OCI-M2 (cell line): ENCODE measurements at regions not wholly inside any gene's neighbourhood (a gene's known extent, or its start where the extent isn't known, plus 50 kb on each side); places are given as distances from the start of the nearest gene placed in this dataset.

Experiments
- DNase-seq: peaks from one replicate; lab custom pipeline; 2025; ENCODE audit not compliant: unreplicated experiment; lab: John Stamatoyannopoulos, UW

GRCh38 chr14:53478174-53478573 lies 325.1 kb upstream of the DDHD1 start:
- no peak for DNase-seq

- no peak for DNase-seq
Observed at GRCh38 chr14:53473480-53473879, 320.4 kb upstream of the DDHD1 start.

DNA sequence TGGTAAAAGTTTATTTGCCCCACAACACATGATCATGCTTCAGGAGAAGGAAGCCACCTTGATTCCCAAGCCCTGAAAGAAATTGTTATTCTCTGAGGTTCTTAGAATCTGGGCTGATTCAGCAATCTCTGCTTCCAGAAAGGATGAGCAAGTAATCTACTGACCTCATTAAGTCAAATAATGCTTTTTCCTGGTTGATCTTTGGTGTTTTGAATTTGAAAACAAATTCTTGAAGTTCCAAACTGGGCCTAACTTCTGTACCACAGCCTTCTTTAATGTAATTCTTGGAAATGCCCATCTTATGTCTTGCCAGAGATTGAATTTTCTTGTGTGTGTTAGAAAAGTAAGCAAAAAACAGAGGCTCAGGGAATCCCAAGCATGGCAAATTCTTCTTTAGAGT lies 319.2 kb upstream of the DDHD1 start:
- DNase-seq: no peak

- no peak for DNase-seq
Observed at GRCh38 chr14:53470351-53471043, 317.4 kb upstream of the DDHD1 start.

GRCh38 chr14:53468876-53469275 lies 315.8 kb upstream of the DDHD1 start:
- no peak for DNase-seq

- DNase-seq: no peak
Observed at GRCh38 chr14:53464376-53464775, 311.3 kb upstream of the DDHD1 start.

DNA sequence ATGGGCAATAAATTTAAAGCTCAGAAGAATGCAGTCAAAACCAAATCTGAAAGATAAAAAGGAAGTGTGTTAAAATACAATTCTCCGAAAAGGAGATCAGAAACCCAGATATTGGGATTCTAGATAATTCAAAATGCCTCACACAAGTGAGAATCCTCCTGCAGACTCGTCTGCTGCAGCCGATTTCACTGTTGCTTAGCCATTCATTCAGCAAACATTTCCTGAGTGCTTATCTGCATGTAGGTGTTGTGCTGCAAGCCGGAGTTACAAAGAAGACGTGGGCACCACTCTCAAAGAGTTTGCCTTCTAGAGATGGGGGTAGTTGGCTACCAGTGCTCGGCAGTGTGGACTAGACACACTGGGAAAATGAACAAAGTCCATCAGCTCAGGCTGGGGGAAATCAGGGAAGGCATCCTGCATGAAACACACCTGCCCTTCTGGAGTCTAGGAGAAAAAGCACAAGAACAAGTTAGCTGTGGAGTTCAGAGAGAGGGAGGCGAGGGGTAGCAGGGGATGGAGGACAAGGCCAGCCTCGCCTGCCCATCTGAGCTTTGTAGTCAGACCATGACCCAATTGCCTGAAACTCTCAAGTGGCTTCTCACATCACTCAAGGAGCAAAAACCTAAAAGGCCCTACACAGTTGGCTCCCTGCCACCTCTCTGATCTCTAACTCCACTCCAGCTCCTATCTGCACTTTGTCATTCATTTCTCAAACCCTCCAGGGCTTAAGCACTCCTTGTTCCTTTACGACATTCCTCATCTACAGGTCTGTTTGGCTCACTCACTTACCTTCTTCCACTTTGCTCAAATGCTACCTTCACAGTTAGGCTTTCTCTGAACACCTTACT lies 310.0 kb upstream of the DDHD1 start:
- no peak for DNase-seq

DNA sequence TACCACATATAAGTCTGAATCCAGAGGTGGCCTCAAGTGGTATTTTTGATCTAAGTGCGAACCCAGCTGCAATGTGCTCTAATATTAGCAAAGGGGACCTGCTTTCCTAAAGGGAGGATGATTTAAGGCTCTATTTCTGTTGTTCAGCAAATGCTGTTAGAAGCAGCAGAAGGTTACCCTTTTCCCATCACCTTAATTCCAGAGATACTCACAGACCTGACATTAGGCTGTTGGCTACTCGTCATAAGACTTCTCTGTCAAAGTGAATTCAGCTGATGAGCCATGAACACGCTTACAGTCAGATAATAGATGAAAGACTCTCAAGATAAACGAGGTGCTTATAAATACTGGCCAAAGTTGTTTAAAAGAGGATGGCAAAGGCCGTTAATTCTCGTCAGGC lies 308.7 kb upstream of the DDHD1 start:
- no peak for DNase-seq

GRCh38 chr14:53460544-53460943 lies 307.4 kb upstream of the DDHD1 start:
- DNase-seq: no peak

GRCh38 chr14:53458368-53458814 lies 305.3 kb upstream of the DDHD1 start:
- DNase-seq: no peak

GRCh38 chr14:53456931-53457330 lies 303.8 kb upstream of the DDHD1 start:
- no peak for DNase-seq

DNA sequence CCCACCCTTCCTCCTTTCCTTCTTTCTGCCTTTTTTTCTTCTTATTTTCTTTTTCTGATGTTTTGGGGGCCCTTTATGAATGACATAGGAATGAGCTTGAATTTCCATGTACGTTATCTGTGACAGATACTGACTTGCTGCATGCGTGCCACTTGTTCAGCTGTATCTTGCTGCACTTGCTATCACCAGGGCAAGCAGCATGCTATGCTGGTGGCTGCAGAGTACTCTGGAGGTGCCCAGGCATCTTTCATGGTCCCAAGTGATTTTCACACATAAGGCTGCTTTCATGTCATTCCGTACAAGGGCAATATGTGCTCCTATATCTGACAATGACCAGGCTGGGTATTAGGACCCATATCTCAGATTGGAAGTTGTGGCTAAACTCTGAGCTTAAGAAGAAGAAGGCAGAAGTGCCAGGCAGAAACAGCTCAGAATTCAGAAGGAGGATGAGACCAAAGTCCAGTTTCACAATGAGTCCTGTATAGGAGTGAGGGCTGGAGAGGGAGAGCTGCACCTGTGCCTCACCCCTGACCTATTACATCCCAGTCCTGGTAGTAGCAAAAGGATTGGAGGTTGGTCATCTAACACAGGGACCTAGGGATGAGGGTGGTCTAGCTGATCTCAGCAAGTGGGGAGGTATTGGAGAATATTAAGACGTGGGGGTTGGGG lies 299.0 kb upstream of the DDHD1 start:
- DNase-seq: no peak

DNA sequence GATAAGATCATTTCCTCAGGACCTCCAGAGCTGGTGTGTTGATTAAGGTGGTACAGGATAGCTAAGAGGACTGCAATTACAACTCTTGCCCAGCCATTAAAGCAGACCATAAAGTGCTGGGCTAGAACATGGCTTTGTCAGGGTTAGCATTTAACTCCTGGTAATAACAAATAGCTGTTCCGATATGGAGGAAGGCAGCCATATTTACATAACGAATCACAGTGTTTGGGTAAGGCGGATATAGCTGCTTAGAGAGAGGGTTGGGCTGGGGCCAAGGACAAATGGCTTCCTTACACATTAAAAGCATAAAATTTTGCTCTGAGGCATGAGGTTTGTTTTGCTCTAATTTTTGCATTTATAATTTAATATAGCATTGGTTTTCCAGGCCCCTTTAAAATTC lies 297.7 kb upstream of the DDHD1 start:
- DNase-seq: no peak

- DNase-seq: no peak
Observed at GRCh38 chr14:53448682-53449081, 295.6 kb upstream of the DDHD1 start.

DNA sequence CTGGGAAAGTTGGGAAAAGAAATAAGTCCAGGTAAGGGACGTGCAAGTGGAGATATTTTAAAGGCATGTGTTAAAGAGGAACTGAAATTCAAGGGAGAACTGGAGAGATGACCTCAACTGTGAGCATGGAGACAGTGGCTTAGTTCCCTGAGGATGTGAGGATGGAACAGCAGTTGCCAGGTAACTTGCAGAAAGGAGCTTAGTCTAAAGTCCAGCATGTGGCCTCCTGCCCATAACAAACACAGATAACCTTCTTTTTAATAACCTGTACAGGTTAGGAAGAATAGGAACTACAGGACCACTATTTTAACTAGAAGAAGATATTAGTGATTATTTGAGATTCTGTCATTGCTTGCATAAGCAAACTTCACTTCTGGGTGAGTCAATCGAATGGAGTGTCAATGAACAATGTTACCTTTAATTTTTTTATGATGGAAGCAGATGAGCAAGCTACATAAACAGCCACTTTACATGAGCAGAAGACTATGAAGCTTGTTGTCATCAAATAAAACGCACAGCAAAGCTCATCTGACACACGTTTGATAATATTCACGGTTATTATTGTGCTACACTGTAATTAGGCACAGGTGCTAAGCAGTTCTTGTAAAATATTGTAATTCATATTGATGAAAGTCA lies 291.7 kb upstream of the DDHD1 start:
- no peak for DNase-seq

GRCh38 chr14:53441789-53442188 lies 288.7 kb upstream of the DDHD1 start:
- no peak for DNase-seq

GRCh38 chr14:53437858-53438257 lies 284.7 kb upstream of the DDHD1 start:
- no peak for DNase-seq

DNA sequence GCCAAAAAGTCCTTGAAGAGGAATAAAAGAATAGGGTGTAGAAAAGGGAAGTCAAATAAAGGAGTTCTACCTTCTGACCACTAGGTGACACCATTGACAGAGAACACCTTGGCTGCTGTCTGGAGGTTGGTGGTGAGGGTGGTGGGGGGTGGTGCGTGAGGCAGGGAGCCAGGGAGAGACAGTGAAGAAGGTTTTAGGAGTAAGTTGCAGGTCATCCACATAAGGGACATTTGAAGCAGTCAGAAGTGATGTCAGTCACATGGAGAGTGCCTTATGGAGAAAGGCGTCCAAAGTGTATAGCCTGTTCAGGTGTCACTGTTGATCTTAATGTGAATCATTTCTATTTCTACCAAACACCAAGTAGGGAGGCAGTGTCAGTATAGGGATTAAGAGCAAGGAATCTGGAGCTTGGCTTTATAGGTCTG lies 279.3 kb upstream of the DDHD1 start:
- no peak for DNase-seq

- DNase-seq: no peak
Observed at GRCh38 chr14:53430870-53431269, 277.7 kb upstream of the DDHD1 start.

- DNase-seq: no peak
Observed at GRCh38 chr14:53412819-53413675, 259.9 kb upstream of the DDHD1 start.
